ENCODE measurements at regions not wholly inside any gene's neighbourhood (a gene's known extent, or its start where the extent isn't known, plus 50 kb on each side); places are given as distances from the start of the nearest gene placed in this dataset.

DNA sequence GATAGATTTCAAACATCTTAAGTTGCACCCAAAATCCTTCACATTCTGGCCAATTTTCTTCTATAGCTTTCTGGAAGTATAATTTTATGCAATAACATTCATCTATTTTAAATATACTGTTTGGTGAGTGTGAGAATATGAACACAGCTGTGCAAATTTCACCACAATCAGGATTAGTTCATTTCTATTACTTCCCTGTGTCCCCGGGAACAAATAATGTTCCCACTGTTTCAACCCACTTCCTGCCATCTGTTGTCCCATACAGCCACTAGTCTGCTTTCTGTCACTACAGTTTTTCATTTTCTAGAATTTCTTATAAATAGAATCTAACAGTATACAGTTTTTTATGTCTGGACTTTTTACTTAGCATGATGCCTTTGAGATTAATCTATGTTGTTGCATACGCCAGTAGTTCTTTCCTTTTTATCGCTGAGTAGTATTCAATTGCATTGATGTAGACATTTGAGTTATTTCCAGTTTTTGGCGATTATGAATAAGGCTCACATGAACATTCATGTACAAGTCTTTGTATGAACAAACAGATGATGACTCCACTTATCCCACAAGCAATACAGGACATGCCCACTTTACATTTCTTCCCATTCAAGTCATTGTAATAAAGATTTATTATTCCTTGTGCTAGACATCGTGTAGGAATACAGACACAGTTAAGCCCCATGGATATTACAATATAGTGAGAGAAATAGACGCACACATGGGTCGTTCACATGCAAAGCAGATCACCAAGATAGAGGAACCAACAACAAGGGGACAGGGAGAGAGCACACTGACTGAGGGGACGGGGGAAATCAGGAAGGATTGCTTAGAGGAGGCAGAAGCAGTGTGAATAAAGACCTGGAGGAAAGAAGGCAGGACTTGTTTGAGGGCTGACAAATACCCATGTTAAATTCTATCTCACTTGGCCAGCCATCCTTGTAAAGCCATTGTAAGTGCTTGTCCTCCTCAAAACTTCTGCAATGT lies 72.9 kb upstream of the PAX8 start:
- TF ChIP-seq CTCF (IDR thresholded peaks at IDR 0.05; ENCODE audit: poor library complexity) (no peak), EZH2phosphoT487 (IDR thresholded peaks at IDR 0.05; ENCODE audit: low read depth, severe bottlenecking, unreplicated experiment) (no peak)
